ENCODE measurements at regions not wholly inside any gene's neighbourhood (a gene's known extent, or its start where the extent isn't known, plus 50 kb on each side); places are given as distances from the start of the nearest gene placed in this dataset.

DNA sequence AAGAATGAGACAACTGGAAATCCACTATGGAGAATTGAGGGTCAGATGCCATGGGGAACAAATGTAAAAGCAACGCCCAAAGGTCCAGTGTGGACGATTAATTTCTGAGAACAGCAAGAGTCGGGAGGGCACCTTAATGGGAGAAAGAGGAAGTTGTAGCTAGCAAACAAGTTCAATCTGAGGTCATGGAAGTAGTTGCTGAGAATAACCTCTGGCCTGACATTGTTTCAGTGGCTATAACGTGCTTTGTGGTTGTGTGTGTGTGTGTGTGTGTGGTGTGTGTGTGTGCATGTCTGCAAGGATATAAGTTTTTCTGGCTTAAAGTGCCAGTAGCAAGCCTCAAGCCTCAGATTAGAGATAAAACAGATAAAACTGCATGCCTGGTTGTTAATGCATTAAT is 1630.1 kb upstream of the TENM4 start:
- Histone ChIP-seq H3K4me3 (ENCODE audit: low read length) (no peak overlapping the region), H3K4me1 (ENCODE audit: insufficient read depth, low read length) (no peaks in the 10 kb centered on the region), H3F3A (ENCODE audit: low read length, unreplicated experiment) (no peaks in the 10 kb centered on the region), H3K36me3 (ENCODE audit: low read depth, low read length) (no peaks in the 10 kb centered on the region), H3K79me2 (ENCODE audit: low read length) (no peaks in the 10 kb centered on the region), H3K9me2 (replicated peaks; ENCODE audit: low read length) (no peaks in the 10 kb centered on the region), H2AFZ (ENCODE audit: low read length) (no peak overlapping the region), H3K27ac (ENCODE audit: low read length) (no peak overlapping the region), H3K4me2 (ENCODE audit: low read length) (no peak overlapping the region), H4K20me1 (ENCODE audit: low read length) (no peaks in the 10 kb centered on the region), H3K27me3 (ENCODE audit: low read length) (peaks cover 4% of the 10 kb centered on the region; the same call in 1 of the 2 replicates), H3K9ac (ENCODE audit: low read length) (no peak overlapping the region), H3K9me3 (ENCODE audit: low read length) (no peaks in the 10 kb centered on the region)
- ChIA-PET CTCF (no interaction called here), POLR2A (ENCODE audit: unreplicated experiment) (no interaction called here)
- no peak for DNase-seq
- no TSS peak for BruUV-seq (replicated peaks)
- intact Hi-C loops (cut with micrococcal nuclease): no loop called here
- TF ChIP-seq CTCF (conservative IDR thresholded peaks at IDR 0.05; ENCODE audit: low read depth, low read length) (no peak), EZH2phosphoT487 (IDR thresholded peaks at IDR 0.05; ENCODE audit: borderline replicate concordance, low read length) (no peak), EZH2 (IDR thresholded peaks at IDR 0.05; ENCODE audit: low read length, unreplicated experiment) (no peak)
- no peak for ATAC-seq

GRCh38 chr11:81059356-81059755 is 1618.5 kb upstream of the TENM4 start:
- DNase-seq (no peak), ATAC-seq (no peak)
- H3K79me2 ChIP-seq (ENCODE audit: low read length): no peaks in the 10 kb centered on the region
- no TSS peak for BruUV-seq (replicated peaks)
- TF ChIP-seq EZH2phosphoT487 (IDR thresholded peaks at IDR 0.05; ENCODE audit: borderline replicate concordance, low read length): no peak
- TF ChIP-seq CTCF (conservative IDR thresholded peaks at IDR 0.05; ENCODE audit: low read depth, low read length): no peak
- no peak for TF ChIP-seq EZH2 (IDR thresholded peaks at IDR 0.05; ENCODE audit: low read length, unreplicated experiment)
- no peak overlapping the region for H3K4me2 ChIP-seq (ENCODE audit: low read length)
- no peaks in the 10 kb centered on the region for H3K36me3 ChIP-seq (ENCODE audit: low read depth, low read length)
- 0 out of 2 replicates have a peak, but pooled peaks cover 6% of the 10 kb centered on the region for H3K27me3 ChIP-seq (ENCODE audit: low read length)
- no peaks in the 10 kb centered on the region for H3K4me1 ChIP-seq (ENCODE audit: insufficient read depth, low read length)
- POLR2A ChIA-PET (ENCODE audit: unreplicated experiment): no interaction called here
- H3K9me2 ChIP-seq (replicated peaks; ENCODE audit: low read length): no peaks in the 10 kb centered on the region
- no peak overlapping the region for H3K27ac ChIP-seq (ENCODE audit: low read length)
- no peak overlapping the region for H2AFZ ChIP-seq (ENCODE audit: low read length)
- H3K9ac ChIP-seq (ENCODE audit: low read length): no peak overlapping the region
- CTCF ChIA-PET: no interaction called here
- no peaks in the 10 kb centered on the region for H3K9me3 ChIP-seq (ENCODE audit: low read length)
- H4K20me1 ChIP-seq (ENCODE audit: low read length): no peaks in the 10 kb centered on the region
- no peaks in the 10 kb centered on the region for H3F3A ChIP-seq (ENCODE audit: low read length, unreplicated experiment)
- no peak overlapping the region for H3K4me3 ChIP-seq (ENCODE audit: low read length)
- intact Hi-C loops (cut with micrococcal nuclease): no loop called here

- H3K4me2 ChIP-seq (ENCODE audit: low read length): no peak overlapping the region
- H3K9me2 ChIP-seq (replicated peaks; ENCODE audit: low read length): no peaks in the 10 kb centered on the region
- intact Hi-C loops (cut with micrococcal nuclease): no loop called here
- H3F3A ChIP-seq (ENCODE audit: low read length, unreplicated experiment): no peaks in the 10 kb centered on the region
- H3K4me1 ChIP-seq (ENCODE audit: insufficient read depth, low read length): no peaks in the 10 kb centered on the region
- ChIA-PET CTCF (no interaction called here), POLR2A (ENCODE audit: unreplicated experiment) (no interaction called here)
- no TSS peak for BruUV-seq (replicated peaks)
- no peaks in the 10 kb centered on the region for H4K20me1 ChIP-seq (ENCODE audit: low read length)
- ATAC-seq (no peak), DNase-seq (no peak)
- H3K27ac ChIP-seq (ENCODE audit: low read length): no peak overlapping the region
- H3K79me2 ChIP-seq (ENCODE audit: low read length): no peaks in the 10 kb centered on the region
- H3K9me3 ChIP-seq (ENCODE audit: low read length): no peaks in the 10 kb centered on the region
- H3K4me3 ChIP-seq (ENCODE audit: low read length): no peak overlapping the region
- TF ChIP-seq EZH2phosphoT487 (IDR thresholded peaks at IDR 0.05; ENCODE audit: borderline replicate concordance, low read length) (no peak), CTCF (conservative IDR thresholded peaks at IDR 0.05; ENCODE audit: low read depth, low read length) (no peak), EZH2 (IDR thresholded peaks at IDR 0.05; ENCODE audit: low read length, unreplicated experiment) (no peak)
- no peak overlapping the region for H3K9ac ChIP-seq (ENCODE audit: low read length)
- peaks cover 14% of the 10 kb centered on the region; the same call in 1 of the 2 replicates for H3K27me3 ChIP-seq (ENCODE audit: low read length)
- H2AFZ ChIP-seq (ENCODE audit: low read length): no peak overlapping the region
- H3K36me3 ChIP-seq (ENCODE audit: low read depth, low read length): no peaks in the 10 kb centered on the region
These were observed 1611.7 kb upstream of the TENM4 start for GRCh38 chr11:81052344-81053158.

Data from PC-3 (cell line).